GM12872 (cell line): ENCODE measurements at regions not wholly inside any gene's neighbourhood (a gene's known extent, or its start where the extent isn't known, plus 50 kb on each side); places are given as distances from the start of the nearest gene placed in this dataset.

Experiments used
- CTCF ChIP-seq: IDR thresholded peaks from 3 replicates; pipeline ENCODE4 v1.5.1; 2011; ENCODE audit warnings: low read depth, mild to moderate bottlenecking, low read length, moderate library complexity; ENCODE audit not compliant: insufficient read depth

GRCh38 chr4:23579166-23579565, 310.7 kb downstream of the PPARGC1A start:
- no peak for TF ChIP-seq CTCF

DNA sequence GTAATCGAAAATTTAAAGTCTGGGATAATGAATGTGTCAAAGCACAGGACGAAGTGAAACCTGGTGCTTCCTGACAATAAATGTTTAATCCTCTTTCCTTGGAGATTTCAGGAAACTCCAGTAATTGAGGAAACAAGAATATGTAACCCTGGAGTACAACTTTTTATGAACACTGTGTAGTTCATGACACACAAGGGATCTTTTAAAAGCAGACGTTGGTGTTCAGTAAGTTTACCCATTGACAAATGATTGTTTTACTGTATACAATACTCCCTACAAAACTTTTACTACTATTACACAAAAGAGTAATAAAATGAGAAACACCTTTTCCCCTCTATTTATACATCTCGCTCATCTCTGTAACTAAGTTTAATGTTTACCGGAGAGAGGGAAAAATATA, 312.4 kb downstream of the PPARGC1A start:
- TF ChIP-seq CTCF, result no peak

- TF ChIP-seq CTCF, result no peak
Measured at GRCh38 chr4:23572382-23572781, 317.5 kb downstream of the PPARGC1A start.

- TF ChIP-seq CTCF, result no peak
Measured at GRCh38 chr4:23567338-23567737, 322.5 kb downstream of the PPARGC1A start.

DNA sequence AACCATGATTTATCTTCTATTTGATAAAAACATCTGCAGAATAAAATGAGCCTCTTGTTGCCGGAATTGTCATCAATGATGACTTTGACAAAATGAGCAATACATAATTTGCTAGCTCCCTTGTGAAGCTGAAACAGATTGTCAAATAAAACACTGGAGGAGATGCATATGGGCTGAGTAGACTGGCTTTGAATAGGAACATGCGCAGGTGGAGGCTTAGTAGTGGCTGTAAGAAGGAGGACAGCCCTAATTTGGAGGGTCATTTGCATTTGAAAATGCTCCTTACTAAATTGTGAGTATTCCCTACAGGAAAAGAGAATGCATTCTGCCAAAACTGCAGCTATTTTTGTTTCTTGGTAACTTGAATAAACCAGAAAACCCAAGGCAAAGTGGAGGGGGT, 329.1 kb downstream of the PPARGC1A start:
- no peak for TF ChIP-seq CTCF

- no peak for TF ChIP-seq CTCF
Measured at GRCh38 chr4:23558101-23558500, 331.7 kb downstream of the PPARGC1A start.

GRCh38 chr4:23547601-23548000, 342.2 kb downstream of the PPARGC1A start:
- no peak for TF ChIP-seq CTCF

- TF ChIP-seq CTCF, result no peak
Measured at GRCh38 chr4:23547096-23547495, 342.8 kb downstream of the PPARGC1A start.
